ENCODE measurements at regions not wholly inside any gene's neighbourhood (a gene's known extent, or its start where the extent isn't known, plus 50 kb on each side); places are given as distances from the start of the nearest gene placed in this dataset.
"Not testable (repeated sequence)": the region's sequence is repeated elsewhere in the genome, so short reads cannot be mapped to it uniquely, and the experiment has no call there.

DNA sequence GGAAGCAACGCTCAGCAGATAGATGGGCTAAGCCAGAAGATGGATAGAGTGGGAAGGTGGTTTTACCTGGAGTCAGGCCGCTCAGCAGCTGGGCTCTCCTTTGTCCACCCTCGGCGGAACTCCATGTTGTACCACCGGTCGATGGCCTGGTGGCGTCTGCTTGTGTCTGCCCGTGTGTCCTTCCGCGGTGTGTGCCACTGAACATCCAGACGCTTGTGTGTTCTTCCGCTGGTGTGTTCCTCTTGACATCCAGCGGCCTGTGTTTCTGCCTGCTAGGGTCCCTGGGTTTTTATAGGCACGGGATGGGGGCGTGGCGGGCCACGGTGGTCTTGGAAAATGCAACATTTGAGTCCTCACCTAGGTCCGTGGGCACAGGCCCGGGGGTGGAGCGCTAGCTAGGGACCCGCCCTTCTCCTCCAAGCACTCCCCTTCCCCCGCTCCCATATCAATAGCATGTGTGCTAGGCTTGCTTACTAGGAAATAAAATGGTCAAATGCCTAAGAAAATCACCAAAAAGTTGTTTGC lies 1431.7 kb upstream of the ACVR2A start:
- H3K27ac ChIP-seq, result no peak overlapping the region
- no peak for DNase-seq
- TF ChIP-seq, protein P1, sequence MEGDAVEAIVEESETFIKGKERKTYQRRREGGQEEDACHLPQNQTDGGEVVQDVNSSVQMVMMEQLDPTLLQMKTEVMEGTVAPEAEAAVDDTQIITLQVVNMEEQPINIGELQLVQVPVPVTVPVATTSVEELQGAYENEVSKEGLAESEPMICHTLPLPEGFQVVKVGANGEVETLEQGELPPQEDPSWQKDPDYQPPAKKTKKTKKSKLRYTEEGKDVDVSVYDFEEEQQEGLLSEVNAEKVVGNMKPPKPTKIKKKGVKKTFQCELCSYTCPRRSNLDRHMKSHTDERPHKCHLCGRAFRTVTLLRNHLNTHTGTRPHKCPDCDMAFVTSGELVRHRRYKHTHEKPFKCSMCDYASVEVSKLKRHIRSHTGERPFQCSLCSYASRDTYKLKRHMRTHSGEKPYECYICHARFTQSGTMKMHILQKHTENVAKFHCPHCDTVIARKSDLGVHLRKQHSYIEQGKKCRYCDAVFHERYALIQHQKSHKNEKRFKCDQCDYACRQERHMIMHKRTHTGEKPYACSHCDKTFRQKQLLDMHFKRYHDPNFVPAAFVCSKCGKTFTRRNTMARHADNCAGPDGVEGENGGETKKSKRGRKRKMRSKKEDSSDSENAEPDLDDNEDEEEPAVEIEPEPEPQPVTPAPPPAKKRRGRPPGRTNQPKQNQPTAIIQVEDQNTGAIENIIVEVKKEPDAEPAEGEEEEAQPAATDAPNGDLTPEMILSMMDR (IDR thresholded peaks at IDR 0.05), result no peak
- TF ChIP-seq POLR2A (IDR thresholded peaks at IDR 0.05), result no peak

DNA sequence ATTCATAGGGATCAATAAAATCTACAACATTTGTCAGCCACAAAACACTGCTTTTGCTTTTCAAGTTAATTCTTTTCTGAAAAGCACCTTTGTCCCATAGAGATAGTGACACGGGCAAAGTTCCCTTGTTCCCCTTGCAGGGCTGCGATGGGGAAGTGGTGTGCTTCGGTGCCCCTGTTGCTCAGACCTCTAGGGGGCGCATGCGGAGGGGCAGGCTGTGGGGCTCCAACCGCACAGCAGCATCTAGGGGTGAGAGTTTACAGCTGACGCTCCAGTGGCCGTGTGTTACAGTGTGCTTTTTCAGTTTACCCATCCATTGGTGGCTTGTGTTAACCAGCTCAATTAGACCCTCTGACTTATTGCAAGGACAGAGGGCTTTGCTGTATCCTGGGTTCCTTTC lies 1432.2 kb upstream of the ACVR2A start:
- Histone ChIP-seq H3K27me3 (no peaks in the 10 kb centered on the region), H3K9me3 (no peaks in the 10 kb centered on the region), H3K4me1 (no peaks in the 10 kb centered on the region), H3K4me3 (no peak overlapping the region), H3K27ac (no peak overlapping the region), H3K36me3 (no peaks in the 10 kb centered on the region)
- no peak for DNase-seq
- no peak for TF ChIP-seq POLR2A (IDR thresholded peaks at IDR 0.05)
- TF ChIP-seq, protein P1 (IDR thresholded peaks at IDR 0.05), result no peak

More for the DNA sequence above, 1431.7 kb upstream of the ACVR2A start:
- Histone ChIP-seq H3K27me3 (no peaks in the 10 kb centered on the region), H3K4me1 (no peaks in the 10 kb centered on the region), H3K9me3 (no peaks in the 10 kb centered on the region), H3K4me3 (no peak overlapping the region), H3K36me3 (no peaks in the 10 kb centered on the region)

- H3K36me3 ChIP-seq, H3K27ac ChIP-seq, DNase-seq, H3K9me3 ChIP-seq, H3K4me1 ChIP-seq, H3K27me3 ChIP-seq, H3K4me3 ChIP-seq: not testable (repeated sequence)
Measured at GRCh38 chr2:146405402-146406309, 1439.2 kb upstream of the ACVR2A start.

DNA sequence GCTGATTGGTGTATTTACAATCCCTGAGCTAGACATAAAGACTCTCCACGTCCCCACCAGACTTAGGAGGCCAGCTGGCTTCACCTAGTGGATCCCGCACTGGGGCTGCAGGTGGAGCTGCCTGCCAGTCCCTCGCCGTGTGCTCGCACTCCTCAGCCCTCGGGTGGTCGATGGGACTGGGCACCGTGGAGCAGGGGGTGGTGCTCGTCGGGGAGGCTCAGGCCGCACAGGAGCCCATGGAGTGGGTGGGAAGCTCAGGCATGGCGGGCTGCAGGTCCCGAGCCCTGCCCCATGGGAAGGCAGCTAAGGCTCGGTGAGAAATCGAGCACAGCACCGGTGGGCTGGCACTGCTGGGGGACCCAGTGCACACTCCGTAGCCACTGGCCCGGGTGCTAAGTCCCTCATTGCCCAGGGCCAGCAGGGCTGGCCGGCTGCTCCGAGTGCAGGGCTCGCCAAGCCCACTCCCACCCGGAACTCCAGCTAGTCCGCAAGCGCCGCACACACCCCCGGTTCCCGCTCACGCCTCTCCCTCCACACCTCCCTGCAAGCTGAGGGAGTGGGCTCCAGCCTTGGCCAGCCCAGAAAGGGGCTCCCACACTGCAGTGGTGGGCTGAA lies 1441.2 kb upstream of the ACVR2A start:
- not testable (repeated sequence) for H3K4me3 ChIP-seq, H3K27ac ChIP-seq

GRCh38 chr2:146392631-146393030 lies 1452.2 kb upstream of the ACVR2A start:
- Histone ChIP-seq H3K4me3 (no peak overlapping the region), H3K4me1 (no peaks in the 10 kb centered on the region), H3K9me3 (no peaks in the 10 kb centered on the region), H3K36me3 (no peaks in the 10 kb centered on the region), H3K27ac (no peak overlapping the region), H3K27me3 (no peaks in the 10 kb centered on the region)
- DNase-seq, result no peak
- TF ChIP-seq POLR2A (IDR thresholded peaks at IDR 0.05), result no peak

More for the DNA sequence above, 1441.2 kb upstream of the ACVR2A start:
- not testable (repeated sequence) for H3K27me3 ChIP-seq, DNase-seq, H3K36me3 ChIP-seq, H3K4me1 ChIP-seq, H3K9me3 ChIP-seq

- H3K36me3 ChIP-seq, result no peaks in the 10 kb centered on the region
- H3K9me3 ChIP-seq, result no peaks in the 10 kb centered on the region
- no peak overlapping the region for H3K4me3 ChIP-seq
- H3K27ac ChIP-seq, result no peak overlapping the region
- no peaks in the 10 kb centered on the region for H3K27me3 ChIP-seq
- H3K4me1 ChIP-seq, result no peaks in the 10 kb centered on the region
- DNase-seq, result no peak
- TF ChIP-seq, protein P1 (IDR thresholded peaks at IDR 0.05), result no peak
- no peak for TF ChIP-seq POLR2A (IDR thresholded peaks at IDR 0.05)
Measured at GRCh38 chr2:146392186-146392585, 1452.6 kb upstream of the ACVR2A start.

DNA sequence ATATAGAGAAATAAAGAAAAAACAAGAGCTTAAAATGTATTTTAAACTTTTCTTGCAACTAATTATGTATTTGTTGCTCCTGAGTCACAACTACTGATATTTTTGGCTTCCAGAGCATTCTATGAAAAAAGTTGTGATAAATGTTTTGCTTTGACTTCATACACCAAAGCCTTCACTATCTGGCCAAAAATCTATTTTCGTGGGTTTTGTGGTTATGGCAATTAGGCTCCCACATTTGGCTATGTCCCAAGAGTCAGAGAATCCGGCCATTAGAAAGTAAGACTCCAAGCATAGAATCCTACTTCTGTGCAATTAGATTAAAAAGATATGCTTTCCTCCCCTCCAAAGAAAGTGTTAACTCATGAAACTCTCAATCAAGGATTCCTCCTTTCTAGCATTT lies 1456.1 kb upstream of the ACVR2A start:
- Histone ChIP-seq H3K27ac (no peak overlapping the region), H3K27me3 (no peaks in the 10 kb centered on the region), H3K36me3 (no peaks in the 10 kb centered on the region), H3K4me1 (no peaks in the 10 kb centered on the region), H3K4me3 (no peak overlapping the region), H3K9me3 (no peaks in the 10 kb centered on the region)
- TF ChIP-seq, protein P1 (IDR thresholded peaks at IDR 0.05), result no peak
- no peak for TF ChIP-seq POLR2A (IDR thresholded peaks at IDR 0.05)
- DNase-seq, result no peak

Measured in Peyer's patch (tissue), 4 donors.